D721Med (cell line): ENCODE measurements at regions not wholly inside any gene's neighbourhood (a gene's known extent, or its start where the extent isn't known, plus 50 kb on each side); places are given as distances from the start of the nearest gene placed in this dataset.

Experiments used
- DNase-seq: peaks from one replicate; pipeline ENCODE4 v3.0.0; 2011; ENCODE audit warnings: low spot score; ENCODE audit not compliant: insufficient read length
- FAIRE-seq: peaks from 2 replicates; lab custom pipeline; 2011; peaks lifted over from hg19 to GRCh38; lab: Jason Lieb, UNC
- TF ChIP-seq, protein P1 (sequence below): IDR thresholded peaks from 2 replicates; pipeline ENCODE4 v1.5.1; 2012; ENCODE audit warnings: mild to moderate bottlenecking, control low read depth; ENCODE audit not compliant: insufficient read depth; ENCODE audit errors: missing control alignments

DNA sequence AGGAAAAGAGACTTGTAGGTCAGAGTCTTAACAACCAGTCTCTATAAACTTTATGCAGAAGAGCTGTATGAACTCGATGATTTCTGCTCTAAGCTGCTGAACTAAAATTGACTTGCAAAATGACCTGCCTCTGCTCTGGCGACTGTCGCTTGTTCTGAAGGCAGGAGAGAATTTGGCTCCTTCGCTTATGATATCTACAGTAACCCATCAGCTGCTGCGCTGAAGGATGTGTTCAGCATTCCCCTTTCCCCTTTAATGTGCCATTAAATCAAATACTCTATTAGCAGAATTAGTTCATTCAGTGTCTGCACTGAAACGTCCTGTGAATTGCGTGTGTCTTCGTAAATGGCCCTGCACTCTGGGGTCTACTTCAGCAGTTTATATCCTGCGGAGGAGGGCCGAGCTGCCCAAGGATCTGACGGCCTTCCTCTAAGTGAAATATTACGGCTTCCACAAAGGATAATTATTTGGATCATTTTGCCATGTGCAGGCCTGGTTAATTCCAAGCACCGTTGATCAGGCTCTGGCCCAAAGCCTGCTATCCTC is 254.9 kb downstream of the SNX10 start:
- FAIRE-seq: no peak
- TF ChIP-seq, protein P1, sequence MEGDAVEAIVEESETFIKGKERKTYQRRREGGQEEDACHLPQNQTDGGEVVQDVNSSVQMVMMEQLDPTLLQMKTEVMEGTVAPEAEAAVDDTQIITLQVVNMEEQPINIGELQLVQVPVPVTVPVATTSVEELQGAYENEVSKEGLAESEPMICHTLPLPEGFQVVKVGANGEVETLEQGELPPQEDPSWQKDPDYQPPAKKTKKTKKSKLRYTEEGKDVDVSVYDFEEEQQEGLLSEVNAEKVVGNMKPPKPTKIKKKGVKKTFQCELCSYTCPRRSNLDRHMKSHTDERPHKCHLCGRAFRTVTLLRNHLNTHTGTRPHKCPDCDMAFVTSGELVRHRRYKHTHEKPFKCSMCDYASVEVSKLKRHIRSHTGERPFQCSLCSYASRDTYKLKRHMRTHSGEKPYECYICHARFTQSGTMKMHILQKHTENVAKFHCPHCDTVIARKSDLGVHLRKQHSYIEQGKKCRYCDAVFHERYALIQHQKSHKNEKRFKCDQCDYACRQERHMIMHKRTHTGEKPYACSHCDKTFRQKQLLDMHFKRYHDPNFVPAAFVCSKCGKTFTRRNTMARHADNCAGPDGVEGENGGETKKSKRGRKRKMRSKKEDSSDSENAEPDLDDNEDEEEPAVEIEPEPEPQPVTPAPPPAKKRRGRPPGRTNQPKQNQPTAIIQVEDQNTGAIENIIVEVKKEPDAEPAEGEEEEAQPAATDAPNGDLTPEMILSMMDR: no peak
- no peak for DNase-seq

DNA sequence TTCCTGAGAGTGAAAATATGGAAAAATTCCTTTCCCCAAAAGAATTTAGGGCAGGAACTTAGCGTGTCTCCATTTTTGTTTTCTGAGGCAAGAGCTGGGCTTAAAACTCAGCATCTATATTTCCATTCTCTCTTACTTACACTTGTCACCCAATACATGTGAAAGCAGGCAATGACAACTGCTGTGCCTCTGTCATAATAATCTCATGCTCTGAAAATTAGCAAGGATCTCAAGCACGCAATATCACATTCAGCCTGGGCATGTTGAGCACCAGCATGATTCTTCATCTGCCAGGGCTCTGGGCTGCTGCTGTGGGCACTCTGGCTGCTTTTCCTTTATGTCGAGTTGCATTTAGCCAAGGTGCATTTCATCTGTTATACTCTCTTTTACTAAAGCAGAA is 255.5 kb downstream of the SNX10 start:
- TF ChIP-seq, protein P1: no peak
- no peak for FAIRE-seq

DNA sequence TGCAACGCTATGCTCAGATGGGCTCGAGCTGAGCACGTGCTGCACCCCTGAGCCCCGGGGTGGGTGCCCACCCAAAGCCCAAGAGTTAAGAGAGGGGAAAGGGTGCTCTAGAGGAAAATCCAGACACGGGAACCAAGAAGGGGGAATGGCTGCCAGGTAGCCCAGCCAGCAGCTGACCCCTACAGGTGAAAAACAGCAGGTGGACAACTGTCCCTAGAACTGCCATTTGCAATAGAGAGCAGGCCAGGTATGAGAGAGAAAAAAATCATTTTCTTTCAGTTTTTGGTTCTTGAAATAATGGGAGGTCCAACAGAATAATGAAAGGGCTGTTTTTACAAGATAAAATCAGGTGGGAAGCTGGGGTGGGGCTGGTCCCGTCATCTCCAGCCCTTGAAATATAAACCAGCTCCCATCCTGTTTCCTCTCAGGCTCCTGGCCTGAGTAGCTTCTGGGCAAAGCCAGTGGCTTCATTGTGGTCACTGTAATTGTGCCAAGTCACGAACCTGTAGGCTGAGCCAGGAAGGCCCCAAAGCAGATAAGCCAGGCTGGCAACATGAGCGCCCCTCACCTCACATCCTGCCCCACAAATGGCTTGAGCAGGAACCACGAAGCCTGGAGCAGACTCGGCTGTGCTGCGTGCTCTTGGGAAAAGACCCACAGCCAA is 257.8 kb downstream of the SNX10 start:
- FAIRE-seq (no peak), DNase-seq (no peak)
- TF ChIP-seq, protein P1: no peak

More for the DNA sequence above, 255.5 kb downstream of the SNX10 start:
- DNase-seq: no peak

DNA sequence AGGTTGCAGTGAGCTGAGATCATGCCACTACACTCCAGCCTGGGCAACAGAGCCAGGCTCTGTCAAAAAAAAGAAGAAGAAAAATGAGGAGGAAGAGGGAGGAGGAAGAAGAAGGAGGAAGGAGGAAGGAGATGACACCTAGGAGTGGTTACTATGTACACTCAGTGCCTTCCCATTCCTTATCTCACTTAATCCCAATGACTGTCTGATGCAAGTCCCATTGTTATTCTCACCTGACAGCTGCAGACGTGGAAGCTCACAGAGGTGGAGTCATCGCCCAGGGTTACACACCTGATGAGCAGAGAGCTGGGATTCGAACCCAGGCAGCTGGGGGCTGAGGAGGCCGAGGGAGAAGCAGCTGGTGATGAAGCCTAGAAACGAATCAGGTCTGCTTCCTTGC is 258.8 kb downstream of the SNX10 start:
- DNase-seq (no peak), FAIRE-seq (no peak)
- TF ChIP-seq, protein P1: no peak

DNA sequence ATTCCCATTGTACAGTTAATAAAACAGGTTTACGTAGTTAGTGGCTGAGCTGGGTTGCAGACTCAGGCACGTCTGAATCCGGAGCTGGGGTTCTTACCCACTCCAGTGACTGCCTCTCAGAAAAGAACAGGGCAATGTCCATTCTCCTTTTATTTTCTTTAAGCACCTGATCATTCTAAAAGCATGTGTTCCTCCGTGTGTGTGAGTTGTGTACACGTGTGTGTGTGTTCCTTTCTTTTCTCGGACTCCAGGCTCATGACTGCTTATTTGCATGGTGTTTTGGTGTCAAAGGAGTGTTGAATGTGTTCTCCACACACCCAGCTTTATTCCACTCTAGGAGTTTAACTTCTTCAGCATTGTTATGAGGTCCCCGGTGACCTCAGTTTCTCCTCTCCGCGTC is 260.1 kb downstream of the SNX10 start:
- TF ChIP-seq, protein P1: no peak
- FAIRE-seq (no peak), DNase-seq (no peak)

DNA sequence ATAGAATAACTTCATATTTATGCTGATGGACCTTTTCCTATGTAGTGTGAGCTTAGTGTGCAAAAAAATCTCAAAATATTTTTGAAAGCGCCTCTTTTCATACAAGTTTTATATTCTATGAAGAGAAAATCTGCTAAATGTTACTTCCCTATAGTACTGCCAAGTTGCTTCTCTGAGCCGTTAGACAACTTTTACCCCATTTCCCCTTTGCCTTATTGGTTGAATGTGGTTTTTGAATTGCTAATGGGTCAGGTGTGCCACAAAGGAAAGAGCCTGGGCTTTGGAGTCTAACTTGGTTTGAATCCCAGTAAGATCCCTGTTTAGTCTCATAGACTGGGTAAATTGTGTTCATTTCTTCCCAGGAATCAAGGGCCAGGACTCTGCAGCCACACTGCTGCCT is 261.5 kb downstream of the SNX10 start:
- DNase-seq: no peak
- FAIRE-seq: no peak
- TF ChIP-seq, protein P1: no peak

DNA sequence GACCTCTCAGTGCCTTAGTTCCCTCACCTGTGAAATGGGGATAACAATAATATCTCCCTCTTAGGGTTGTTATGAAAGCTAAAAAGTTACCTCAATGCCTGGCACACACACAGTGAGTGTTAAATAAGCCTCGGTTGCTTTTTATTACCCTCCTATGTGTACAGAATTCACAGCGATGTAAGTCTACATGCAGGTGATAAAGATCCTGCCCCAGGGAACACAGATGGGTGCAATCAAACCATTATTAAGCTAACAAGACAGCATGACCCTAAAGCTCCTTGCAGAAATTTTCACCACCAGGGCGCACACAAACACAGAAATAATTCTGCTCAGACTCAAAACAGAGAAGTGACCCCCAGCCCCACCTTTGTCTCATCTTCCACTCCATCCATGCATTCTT is 261.9 kb downstream of the SNX10 start:
- FAIRE-seq: no peak
- TF ChIP-seq, protein P1: no peak
- no peak for DNase-seq
